ENCODE measurements at regions not wholly inside any gene's neighbourhood (a gene's known extent, or its start where the extent isn't known, plus 50 kb on each side); places are given as distances from the start of the nearest gene placed in this dataset.

- no peak overlapping the region for H3K4me3 ChIP-seq (replicated peaks; ENCODE audit: low read depth, low read length)
- DNase-seq (ENCODE audit: low read depth): no peak
- no peak for TF ChIP-seq CTCF (IDR thresholded peaks at IDR 0.05; ENCODE audit: low read length, missing control alignments)
Observed at GRCh38 chrY:7923476-7924017, 1012.0 kb upstream of the AMELY start.

DNA sequence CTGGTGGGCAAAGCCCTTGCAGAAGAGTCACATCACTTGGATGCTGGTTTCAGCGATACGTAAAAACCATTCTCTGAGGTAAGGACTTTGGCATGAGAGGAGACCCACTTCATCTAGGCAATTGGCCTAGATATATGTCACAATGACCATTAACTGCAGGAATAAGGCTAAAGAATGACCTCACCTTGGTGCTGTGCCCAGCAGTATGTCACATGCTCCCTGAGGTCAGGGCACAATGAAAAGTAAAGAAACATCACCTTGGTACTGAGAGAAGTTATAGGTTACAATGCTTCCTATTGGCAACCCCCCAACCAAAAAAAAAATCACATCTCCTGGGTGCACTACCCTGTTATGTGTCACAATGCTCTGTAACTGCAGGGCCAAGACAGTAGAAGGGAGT, 1008.8 kb upstream of the AMELY start:
- H3K4me3 ChIP-seq (replicated peaks; ENCODE audit: low read depth, low read length): no peak overlapping the region
- DNase-seq (ENCODE audit: low read depth): no peak
- TF ChIP-seq CTCF (IDR thresholded peaks at IDR 0.05; ENCODE audit: low read length, missing control alignments): no peak

- H3K4me3 ChIP-seq (replicated peaks; ENCODE audit: low read depth, low read length): no peak overlapping the region
- DNase-seq (ENCODE audit: low read depth): no peak
- TF ChIP-seq CTCF (IDR thresholded peaks at IDR 0.05; ENCODE audit: low read length, missing control alignments): no peak
Observed at GRCh38 chrY:7888506-7888905, 977.0 kb upstream of the AMELY start.

DNA sequence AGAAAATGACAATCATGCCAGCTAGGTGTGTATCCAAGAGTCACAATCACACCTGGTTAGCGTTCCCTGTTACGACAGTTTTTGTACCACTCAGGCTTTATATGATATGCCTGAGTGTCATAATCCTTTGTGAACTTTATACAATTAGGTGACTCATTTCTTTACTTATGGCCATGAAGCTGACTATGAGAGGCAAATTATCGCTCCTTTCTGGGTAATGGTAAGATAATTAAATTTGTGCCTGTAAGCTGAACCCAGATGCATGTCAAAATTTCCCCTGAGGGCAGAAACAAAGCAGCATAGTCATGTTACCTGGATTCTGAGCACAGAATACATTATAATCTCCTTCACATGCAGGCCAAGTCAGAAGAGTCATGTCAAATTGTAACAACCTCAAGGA, 970.1 kb upstream of the AMELY start:
- no peak for TF ChIP-seq CTCF (IDR thresholded peaks at IDR 0.05; ENCODE audit: low read length, missing control alignments)
- H3K4me3 ChIP-seq (replicated peaks; ENCODE audit: low read depth, low read length): no peak overlapping the region
- no peak for DNase-seq (ENCODE audit: low read depth)

DNA sequence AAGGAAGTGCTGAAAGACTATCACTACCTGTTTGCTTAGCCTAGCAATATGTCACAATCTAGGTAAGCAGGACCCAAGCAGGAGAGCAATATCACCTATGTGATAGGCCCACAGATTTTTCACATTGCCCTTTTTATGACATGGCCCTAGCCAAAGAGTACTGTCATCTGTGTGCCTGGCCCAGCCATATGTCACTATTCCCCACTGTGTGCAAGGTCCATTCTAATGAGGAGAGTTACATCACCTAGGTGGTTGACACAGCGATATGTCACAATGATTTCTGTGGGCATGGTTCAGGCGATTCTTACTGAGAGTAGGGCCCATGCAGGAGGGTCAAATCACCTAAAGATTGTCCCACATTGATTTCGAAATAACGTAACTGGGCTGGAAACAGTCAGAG, 967.7 kb upstream of the AMELY start:
- H3K4me3 ChIP-seq (replicated peaks; ENCODE audit: low read depth, low read length): no peak overlapping the region
- DNase-seq (ENCODE audit: low read depth): no peak
- no peak for TF ChIP-seq CTCF (IDR thresholded peaks at IDR 0.05; ENCODE audit: low read length, missing control alignments)

GRCh38 chrY:7878719-7879118, 967.2 kb upstream of the AMELY start:
- no peak for DNase-seq (ENCODE audit: low read depth)
- no peak overlapping the region for H3K4me3 ChIP-seq (replicated peaks; ENCODE audit: low read depth, low read length)
- no peak for TF ChIP-seq CTCF (IDR thresholded peaks at IDR 0.05; ENCODE audit: low read length, missing control alignments)

DNA sequence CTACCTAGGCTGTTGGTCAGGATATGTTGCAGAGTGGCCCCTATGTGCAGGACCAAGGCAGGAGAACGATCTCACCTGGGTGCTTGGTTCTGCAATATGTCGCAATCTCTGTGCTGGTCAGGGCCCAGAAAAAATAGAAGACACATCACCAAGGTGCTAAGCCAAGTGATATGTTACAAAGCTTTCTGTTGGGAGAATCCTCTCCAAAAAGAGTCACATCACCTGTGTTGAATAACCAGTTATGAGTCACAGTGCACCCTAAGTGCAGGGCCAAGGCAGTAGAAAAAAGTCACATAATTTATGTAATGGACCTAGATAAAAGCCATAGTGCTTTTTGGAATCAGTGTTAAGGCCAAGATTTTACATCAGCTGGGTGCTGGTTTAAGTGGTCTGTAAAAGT, 965.9 kb upstream of the AMELY start:
- DNase-seq (ENCODE audit: low read depth): no peak
- TF ChIP-seq CTCF (IDR thresholded peaks at IDR 0.05; ENCODE audit: low read length, missing control alignments): no peak
- H3K4me3 ChIP-seq (replicated peaks; ENCODE audit: low read depth, low read length): no peak overlapping the region
